Activated gamma-delta T cell treated with Interleukin-2 at 50 U/mL for 16 hours (primary cell): ENCODE measurements at regions not wholly inside any gene's neighbourhood (a gene's known extent, or its start where the extent isn't known, plus 50 kb on each side); places are given as distances from the start of the nearest gene placed in this dataset.

Experiments
- DNase-seq: peaks from one replicate; pipeline ENCODE4 v3.0.0-alpha.2; 2020

GRCh38 chr10:10489805-10490571 is 527.7 kb upstream of the CELF2 start:
- DNase-seq = no peak

DNA sequence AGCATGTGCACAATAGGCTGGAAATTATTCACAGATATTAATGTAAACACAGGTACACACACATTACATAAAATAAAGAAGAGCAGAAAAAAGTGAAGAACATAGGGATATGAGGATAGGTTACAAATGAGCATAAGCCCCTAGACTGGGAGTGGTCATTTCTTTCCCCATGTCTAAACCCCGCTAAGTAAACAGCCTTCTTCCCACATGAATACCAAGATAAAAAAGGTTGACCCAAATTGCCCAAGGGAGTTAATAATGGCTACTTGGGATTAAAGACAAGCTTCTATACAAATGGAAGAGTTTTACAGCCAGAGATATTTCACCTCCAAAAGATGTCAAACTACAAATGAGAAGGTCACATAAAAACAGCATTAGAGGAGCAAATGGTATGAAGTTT is 527.1 kb upstream of the CELF2 start:
- no peak for DNase-seq

DNA sequence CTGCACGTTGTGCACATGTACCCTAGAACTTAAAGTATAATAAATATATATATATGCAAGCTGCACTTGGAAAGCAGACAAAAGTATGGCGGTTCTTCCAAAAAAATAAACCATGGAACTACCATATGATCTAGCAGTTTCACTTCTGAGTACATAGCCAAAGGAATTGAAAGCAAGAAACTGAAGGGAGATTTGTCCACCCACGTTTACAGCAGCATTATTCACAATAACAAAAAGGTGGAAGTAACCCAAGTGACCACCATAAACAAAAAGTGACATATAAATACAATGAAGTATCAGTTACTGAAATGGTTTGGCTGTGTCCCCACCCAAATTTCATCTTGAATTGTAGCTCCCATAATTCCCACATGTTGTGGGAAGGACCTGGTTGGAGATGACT is 525.3 kb upstream of the CELF2 start:
- no peak for DNase-seq

GRCh38 chr10:10493833-10494232 is 523.8 kb upstream of the CELF2 start:
- no peak for DNase-seq

- DNase-seq = no peak
These were observed 520.4 kb upstream of the CELF2 start for GRCh38 chr10:10497245-10497644.

DNA sequence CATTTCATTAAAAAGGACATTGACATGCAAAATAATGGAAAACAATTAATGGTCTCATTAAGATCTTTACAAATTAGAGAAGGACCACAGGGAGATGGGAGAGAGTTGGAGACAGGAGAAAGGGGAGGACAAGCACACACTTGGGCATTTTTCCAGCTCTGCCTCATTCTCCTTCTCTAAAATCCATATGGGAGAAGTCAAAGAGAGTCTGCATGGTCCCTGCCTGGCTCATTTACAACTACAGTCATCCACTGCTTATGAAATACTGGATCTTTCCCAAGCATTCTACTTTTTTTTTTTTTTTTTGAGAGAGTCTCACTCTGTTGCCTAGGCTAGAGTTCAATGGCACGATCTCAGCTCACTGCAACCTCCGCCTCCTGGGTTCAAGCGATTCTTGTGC is 518.9 kb upstream of the CELF2 start:
- DNase-seq = no peak

GRCh38 chr10:10499839-10500238 is 517.8 kb upstream of the CELF2 start:
- no peak for DNase-seq

- DNase-seq = no peak
These were observed 516.7 kb upstream of the CELF2 start for GRCh38 chr10:10500937-10501336.

DNA sequence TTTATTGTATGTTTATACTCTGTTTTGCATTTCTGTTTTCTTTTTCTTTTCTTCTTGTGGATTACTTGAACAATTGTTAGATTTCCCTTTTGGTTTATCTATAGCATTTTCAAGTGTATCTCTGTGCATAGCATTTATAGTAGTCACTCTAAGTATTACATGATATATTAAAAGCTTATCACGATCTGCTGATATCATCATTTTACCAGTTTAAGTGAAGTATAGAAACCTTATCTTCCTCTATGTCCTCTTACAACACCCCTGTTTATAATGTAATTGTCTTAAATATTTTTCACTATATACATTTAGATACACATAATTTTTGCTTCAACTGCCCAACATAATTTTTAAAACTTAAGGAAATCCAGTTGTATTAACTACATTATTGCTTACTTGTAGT is 513.9 kb upstream of the CELF2 start:
- no peak for DNase-seq

GRCh38 chr10:10508211-10508610 is 509.5 kb upstream of the CELF2 start:
- DNase-seq = no peak

DNA sequence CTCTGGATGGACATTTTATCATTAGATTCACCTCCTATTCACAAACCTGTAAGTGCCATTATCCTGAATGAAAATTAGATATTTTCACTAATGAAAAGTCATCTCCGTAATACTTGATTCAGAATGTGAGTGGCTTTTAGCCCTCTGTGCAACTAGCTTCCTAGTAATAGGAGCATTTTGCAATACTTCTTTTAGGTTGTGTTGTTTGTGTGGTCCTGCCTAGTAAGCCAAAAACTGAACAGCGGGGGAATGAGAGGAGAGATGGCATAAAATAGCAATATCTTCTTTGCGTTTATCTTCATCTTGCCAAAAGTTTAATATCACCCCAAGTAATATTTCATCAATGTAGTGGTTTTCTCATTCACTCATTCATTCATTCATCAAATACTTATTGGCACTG is 507.5 kb upstream of the CELF2 start:
- no peak for DNase-seq

GRCh38 chr10:10513067-10513466 is 504.6 kb upstream of the CELF2 start:
- no peak for DNase-seq

GRCh38 chr10:10513898-10514297 is 503.8 kb upstream of the CELF2 start:
- no peak for DNase-seq

- DNase-seq = no peak
These were observed 502.9 kb upstream of the CELF2 start for GRCh38 chr10:10514797-10515196.

GRCh38 chr10:10515479-10516204 is 502.0 kb upstream of the CELF2 start:
- no peak for DNase-seq

- no peak for DNase-seq
These were observed 501.1 kb upstream of the CELF2 start for GRCh38 chr10:10516346-10517130.

GRCh38 chr10:10517866-10518265 is 499.8 kb upstream of the CELF2 start:
- no peak for DNase-seq

GRCh38 chr10:10519674-10520073 is 498.0 kb upstream of the CELF2 start:
- DNase-seq = no peak

DNA sequence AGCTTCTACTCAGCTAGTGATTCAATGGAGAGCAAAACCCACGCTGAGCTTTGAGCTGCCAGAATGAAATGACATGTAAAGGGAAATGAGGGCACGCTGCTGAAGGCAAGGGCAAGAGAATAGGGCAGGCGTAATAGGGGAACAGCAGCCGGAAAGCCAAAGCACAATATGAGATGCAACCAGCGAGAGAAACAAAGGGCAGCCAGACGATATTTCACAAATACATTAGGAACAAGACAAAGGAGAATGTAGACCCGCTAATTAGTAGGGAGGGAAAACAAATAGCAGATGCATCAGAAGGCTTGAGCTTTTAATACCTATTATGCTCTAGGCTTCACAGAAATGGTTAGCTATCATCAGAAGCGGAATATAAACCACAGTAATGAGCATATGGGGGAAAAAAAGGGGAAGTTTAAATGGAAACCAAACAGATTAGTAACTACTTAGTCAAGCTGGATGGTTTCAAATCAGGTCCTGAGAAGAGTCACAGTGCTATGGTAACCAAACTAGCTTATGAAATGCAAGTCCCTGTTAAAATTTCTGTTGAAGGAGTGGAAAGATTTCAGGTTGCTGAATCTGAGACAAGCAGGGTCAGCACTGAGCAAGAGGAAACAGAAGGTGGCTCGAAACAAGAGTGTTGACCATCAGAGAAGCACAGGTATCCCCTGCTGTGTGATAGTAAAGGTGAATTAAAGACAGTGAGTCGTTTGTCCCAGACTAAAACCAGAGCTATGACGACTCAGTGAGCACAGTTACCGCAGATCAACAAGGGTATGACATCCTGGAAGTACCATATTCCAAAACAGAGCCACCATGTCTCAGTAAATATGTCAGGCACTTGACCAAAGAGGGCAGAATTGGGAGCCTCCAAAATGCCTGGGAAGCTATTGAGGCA is 496.9 kb upstream of the CELF2 start:
- DNase-seq = no peak

- DNase-seq = no peak
These were observed 490.8 kb upstream of the CELF2 start for GRCh38 chr10:10526846-10527245.

DNA sequence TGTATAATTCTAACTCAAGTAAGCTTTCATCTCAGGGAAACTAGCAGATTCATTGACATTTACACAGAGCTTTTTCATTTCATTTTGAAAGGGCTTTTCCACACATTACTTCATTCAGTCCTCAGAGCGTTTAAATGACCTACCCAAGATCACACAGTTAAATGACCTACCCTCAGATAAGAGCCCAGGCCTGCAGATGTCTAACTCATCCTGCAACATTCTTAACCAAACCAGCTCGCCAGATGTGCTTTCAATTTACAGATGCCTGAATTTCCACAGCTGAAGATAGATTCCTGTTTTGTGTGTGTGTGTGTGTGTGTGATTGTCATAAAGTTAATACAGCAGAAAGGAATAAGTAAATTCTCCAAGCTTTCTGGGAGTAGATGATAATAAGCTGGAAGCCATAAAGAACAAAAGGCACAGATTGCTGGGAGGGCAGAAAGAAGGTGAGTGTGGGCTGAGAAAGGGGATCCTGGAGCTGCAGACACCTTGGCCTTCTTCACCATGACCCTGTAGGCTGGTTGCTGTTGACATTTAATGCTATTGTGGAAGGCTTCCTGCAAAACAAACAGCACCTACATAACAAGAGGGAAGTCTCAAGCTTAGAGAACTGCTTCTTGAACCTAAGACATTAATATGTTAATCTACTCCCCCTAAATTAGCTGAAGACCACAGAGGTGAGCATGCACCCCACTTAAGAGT is 489.7 kb upstream of the CELF2 start:
- DNase-seq = no peak

DNA sequence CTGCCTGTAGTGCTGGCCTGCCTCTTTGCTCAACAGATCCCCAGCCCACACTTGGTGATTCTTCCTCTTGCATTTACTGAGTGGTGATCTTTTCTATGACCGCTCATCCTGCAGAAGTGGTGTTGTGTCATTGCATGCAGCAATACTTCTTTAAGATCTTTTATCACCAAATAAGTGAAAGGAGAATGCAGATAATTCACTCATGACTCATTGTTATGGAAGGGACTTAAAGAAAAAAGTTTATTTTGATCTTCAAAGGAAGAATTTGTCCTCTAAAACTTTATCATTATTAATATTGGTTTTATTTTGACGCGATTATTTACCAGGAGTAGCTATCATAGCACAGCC is 489.1 kb upstream of the CELF2 start:
- DNase-seq = no peak
